ENCODE measurements at regions not wholly inside any gene's neighbourhood (a gene's known extent, or its start where the extent isn't known, plus 50 kb on each side); places are given as distances from the start of the nearest gene placed in this dataset.

GRCh38 chr7:68729371-68729770, 868.9 kb upstream of the AUTS2 start:
- no peaks in the 10 kb centered on the region for H3K79me2 ChIP-seq (ENCODE audit: control insufficient read depth in 1 of 2, insufficient read depth in 2 of 2, low read length in 2 of 2)
- H2BK12ac ChIP-seq (ENCODE audit: low read depth, low read length): no peak overlapping the region
- H2BK5ac ChIP-seq (ENCODE audit: low read depth, low read length): no peak overlapping the region
- H3K23me2 ChIP-seq (ENCODE audit: low read depth, low read length): no peaks in the 10 kb centered on the region; the same call in 1 of the 2 replicates
- no peak overlapping the region for H3K4ac ChIP-seq (replicated peaks; ENCODE audit: insufficient read length, low read depth, low read length)
- H2AK5ac ChIP-seq (ENCODE audit: low read depth, low read length): no peak overlapping the region
- TF ChIP-seq TBP (IDR thresholded peaks at IDR 0.05; ENCODE audit: low read depth, low read length) (no peak), GABPA (IDR thresholded peaks at IDR 0.05; ENCODE audit: borderline replicate concordance, insufficient read depth, low read length) (no peak), TEAD4 (IDR thresholded peaks at IDR 0.05; ENCODE audit: low read depth, low read length) (no peak), CHD1 (IDR thresholded peaks at IDR 0.05; ENCODE audit: low read depth, low read length) (no peak)
- no peak overlapping the region for H3K56ac ChIP-seq (replicated peaks; ENCODE audit: insufficient read length, low read depth, low read length)
- H3K4me3 ChIP-seq (ENCODE audit: extremely low read depth in 1 of 4, insufficient read depth in 2 of 4, low read depth in 3 of 4, low read length in 4 of 4): no peak overlapping the region
- ChIA-PET POLR2A (ENCODE audit: partially characterized antibody) (no interaction called here), CTCF (ENCODE audit: partially characterized antibody) (no interaction called here)
- H3K9ac ChIP-seq (replicated peaks in 1 of 4; ENCODE audit: extremely low read depth in 1 of 4, low read depth in 3 of 4, low read length in 3 of 4): no peak overlapping the region
- no peak overlapping the region for H2AFZ ChIP-seq (ENCODE audit: low read length)
- no peak overlapping the region for H3K23ac ChIP-seq (ENCODE audit: insufficient read length)
- no peaks in the 10 kb centered on the region for H3K9me3 ChIP-seq (ENCODE audit: insufficient read depth in 2 of 2, low read depth in 1 of 2, low read length in 1 of 2)
- 87% methylated on average over 7 of the region's 7 CpGs; no CpG with 5 or more reads in 1 of the 2 experiments for WGBS, 2 experiments (ENCODE audit: extremely low coverage in 1 of 2, insufficient coverage in 1 of 2, insufficient read length in 1 of 2, insufficient replicate concordance in 2 of 2, low coverage in 1 of 2, low lambda C conversion rate in 2 of 2, missing lambda C conversion rate in 1 of 2)
- H3K18ac ChIP-seq (ENCODE audit: extremely low read depth, low read length): no peak overlapping the region
- no peak overlapping the region for H4K5ac ChIP-seq (ENCODE audit: insufficient read length, low read depth, low read length)
- no peak overlapping the region for H2BK20ac ChIP-seq (ENCODE audit: low read length)
- H3K79me1 ChIP-seq (ENCODE audit: low read depth, low read length): no peaks in the 10 kb centered on the region
- no peak overlapping the region for H2BK15ac ChIP-seq (ENCODE audit: low read length)
- DNase-seq (ENCODE audit: low read depth in 1 of 2, low spot score in 2 of 2) (no peak), FAIRE-seq (no peak)
- H2BK120ac ChIP-seq (replicated peaks; ENCODE audit: low read depth, low read length): no peak overlapping the region
- no peak overlapping the region for H4K8ac ChIP-seq (ENCODE audit: extremely low read depth, insufficient read depth, low read length)
- no peaks in the 10 kb centered on the region for H3K36me3 ChIP-seq (ENCODE audit: control insufficient read depth in 2 of 4, insufficient read depth in 4 of 4, low read length in 3 of 4)
- no peak overlapping the region for H4K91ac ChIP-seq (replicated peaks; ENCODE audit: insufficient read length, low read length)
- H4K20me1 ChIP-seq (replicated peaks in 1 of 2; ENCODE audit: control insufficient read depth in 1 of 2, insufficient read depth in 2 of 2, low read length in 2 of 2): no peaks in the 10 kb centered on the region
- no peak overlapping the region for H3K14ac ChIP-seq (ENCODE audit: insufficient read length)
- H3K4me1 ChIP-seq (replicated peaks in 1 of 4; ENCODE audit: control insufficient read depth in 3 of 4, insufficient read depth in 4 of 4, low read length in 3 of 4): no peaks in the 10 kb centered on the region
- no peak overlapping the region for H3K27ac ChIP-seq (ENCODE audit: low read depth, low read length)
- H3K4me2 ChIP-seq (ENCODE audit: insufficient read depth in 1 of 2, low read depth in 2 of 2, low read length in 2 of 2): no peak overlapping the region
- no peaks in the 10 kb centered on the region for H3K27me3 ChIP-seq (replicated peaks in 1 of 4; ENCODE audit: control insufficient read depth in 3 of 4, extremely low read depth in 1 of 4, insufficient read depth in 3 of 4, low read length in 3 of 4)

Measured in H1 (cell line).